ENCODE measurements at regions not wholly inside any gene's neighbourhood (a gene's known extent, or its start where the extent isn't known, plus 50 kb on each side); places are given as distances from the start of the nearest gene placed in this dataset.
A peak's percentile ranks its signal among the peaks of the same experiment; 100 is the strongest.

DNA sequence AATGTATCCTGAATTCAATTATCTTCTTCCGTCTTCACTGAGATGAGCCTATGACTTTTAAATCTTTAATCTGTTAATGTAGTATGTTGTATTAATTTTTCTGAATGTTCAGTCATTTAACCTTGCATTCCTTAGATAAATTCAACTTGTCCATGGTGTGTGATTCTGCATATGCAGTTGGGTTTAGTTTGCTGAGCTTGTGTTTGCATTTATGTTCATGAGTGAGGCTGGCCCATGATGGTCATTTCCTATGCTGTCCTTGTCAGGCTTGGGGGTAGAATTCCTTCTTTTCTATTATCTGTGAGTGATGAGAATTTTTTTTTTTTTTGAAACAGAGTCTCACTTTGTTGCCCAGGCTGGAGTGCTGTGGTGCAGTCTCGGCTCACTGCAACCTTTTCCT is 131.8 kb upstream of the COL5A1 start:
- Histone ChIP-seq H3K14ac (ENCODE audit: low read length in 2 of 2) (no peak overlapping the region), H3K9ac (ENCODE audit: low read length) (no peak overlapping the region), H2BK15ac (ENCODE audit: low read depth, poor library complexity, severe bottlenecking) (no peak overlapping the region), H3K4me3 (ENCODE audit: insufficient read depth in 1 of 2, low read depth in 1 of 2, low read length in 2 of 2) (no peak overlapping the region), H3K4me1 (ENCODE audit: control insufficient read depth, insufficient read depth, low read depth, low read length) (no peaks in the 10 kb centered on the region), H2AFZ (ENCODE audit: low read depth, low read length) (no peak overlapping the region), H4K91ac (ENCODE audit: low read length) (no peak overlapping the region), H2BK5ac (ENCODE audit: low read depth, low read length, poor library complexity, severe bottlenecking) (no peak overlapping the region), H3K27me3 (ENCODE audit: control insufficient read depth in 1 of 2, insufficient read depth in 1 of 2, low read length in 2 of 2) (no peaks in the 10 kb centered on the region), H2BK12ac (ENCODE audit: low read length in 2 of 2) (no peak overlapping the region), H3K18ac (ENCODE audit: low read depth in 1 of 2, low read length in 2 of 2) (no peak overlapping the region), H3K27ac (ENCODE audit: low read length, poor library complexity, severe bottlenecking) (no peak overlapping the region), H3K9me3 (ENCODE audit: control insufficient read depth, low read length) (peaks cover 2% of the 10 kb centered on the region), H3K4me2 (ENCODE audit: low read length, poor library complexity, severe bottlenecking) (no peak overlapping the region), H2BK120ac (ENCODE audit: low read depth, low read length) (no peak overlapping the region), H3K36me3 (ENCODE audit: control insufficient read depth in 1 of 2, insufficient read depth in 2 of 2, low read depth in 1 of 2, low read length in 2 of 2) (no peaks in the 10 kb centered on the region), H3K23ac (ENCODE audit: low read length in 2 of 2) (no peak overlapping the region), H3K4ac (ENCODE audit: low read depth in 1 of 2, low read length in 2 of 2) (no peak overlapping the region), H3K79me1 (replicated peaks; ENCODE audit: low read length, poor library complexity, severe bottlenecking) (no peaks in the 10 kb centered on the region), H4K8ac (ENCODE audit: low read length) (no peak overlapping the region), H2AK5ac (ENCODE audit: low read length, severe bottlenecking) (no peak overlapping the region)
- WGBS: 100% methylated on average over 1 of the region's 2 CpGs
- no peak for DNase-seq

DNA sequence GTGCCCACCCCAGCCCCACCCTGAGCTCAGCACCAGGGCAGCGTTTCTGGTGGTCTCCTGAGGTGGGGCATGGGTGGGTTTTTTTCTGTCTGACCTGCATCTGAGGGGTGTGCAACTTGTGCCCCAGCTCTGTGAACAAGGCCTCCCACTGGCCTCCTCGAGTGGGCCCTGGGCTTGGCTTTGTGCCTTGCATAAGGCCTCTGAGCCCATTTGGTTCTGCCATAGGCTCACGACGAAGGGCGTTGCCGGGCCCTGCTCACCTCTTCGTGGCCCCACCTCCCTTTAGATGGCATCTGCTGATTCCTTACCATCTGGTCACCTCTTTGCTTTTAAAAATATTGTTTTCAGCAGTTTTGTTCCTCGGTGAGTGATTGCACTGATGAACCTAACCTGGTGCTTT is 127.1 kb upstream of the COL5A1 start:
- Histone ChIP-seq H3K18ac (ENCODE audit: low read depth in 1 of 2, low read length in 2 of 2) (no peak overlapping the region), H3K27ac (ENCODE audit: low read length, poor library complexity, severe bottlenecking) (no peak overlapping the region), H3K9me3 (ENCODE audit: control insufficient read depth, low read length) (peaks cover 2% of the 10 kb centered on the region), H4K91ac (ENCODE audit: low read length) (no peak overlapping the region), H2BK5ac (ENCODE audit: low read depth, low read length, poor library complexity, severe bottlenecking) (no peak overlapping the region), H3K27me3 (ENCODE audit: control insufficient read depth in 1 of 2, insufficient read depth in 1 of 2, low read length in 2 of 2) (no peaks in the 10 kb centered on the region), H3K4ac (ENCODE audit: low read depth in 1 of 2, low read length in 2 of 2) (no peak overlapping the region), H3K23ac (ENCODE audit: low read length in 2 of 2) (no peak overlapping the region), H3K4me2 (ENCODE audit: low read length, poor library complexity, severe bottlenecking) (no peak overlapping the region), H2AFZ (ENCODE audit: low read depth, low read length) (no peak overlapping the region), H3K14ac (ENCODE audit: low read length in 2 of 2) (no peak overlapping the region), H2BK120ac (ENCODE audit: low read depth, low read length) (no peak overlapping the region), H3K79me1 (replicated peaks; ENCODE audit: low read length, poor library complexity, severe bottlenecking) (no peaks in the 10 kb centered on the region), H2BK15ac (ENCODE audit: low read depth, poor library complexity, severe bottlenecking) (no peak overlapping the region), H3K36me3 (ENCODE audit: control insufficient read depth in 1 of 2, insufficient read depth in 2 of 2, low read depth in 1 of 2, low read length in 2 of 2) (no peaks in the 10 kb centered on the region), H2BK12ac (ENCODE audit: low read length in 2 of 2) (no peak overlapping the region), H3K4me1 (ENCODE audit: control insufficient read depth, insufficient read depth, low read depth, low read length) (peaks cover 7% of the 10 kb centered on the region), H3K9ac (ENCODE audit: low read length) (no peak overlapping the region), H2AK5ac (ENCODE audit: low read length, severe bottlenecking) (no peak overlapping the region), H4K8ac (ENCODE audit: low read length) (no peak overlapping the region), H3K4me3 (ENCODE audit: insufficient read depth in 1 of 2, low read depth in 1 of 2, low read length in 2 of 2) (no peak overlapping the region)
- DNase-seq: no peak
- 92% methylated on average over 8 of the region's 8 CpGs for WGBS

DNA sequence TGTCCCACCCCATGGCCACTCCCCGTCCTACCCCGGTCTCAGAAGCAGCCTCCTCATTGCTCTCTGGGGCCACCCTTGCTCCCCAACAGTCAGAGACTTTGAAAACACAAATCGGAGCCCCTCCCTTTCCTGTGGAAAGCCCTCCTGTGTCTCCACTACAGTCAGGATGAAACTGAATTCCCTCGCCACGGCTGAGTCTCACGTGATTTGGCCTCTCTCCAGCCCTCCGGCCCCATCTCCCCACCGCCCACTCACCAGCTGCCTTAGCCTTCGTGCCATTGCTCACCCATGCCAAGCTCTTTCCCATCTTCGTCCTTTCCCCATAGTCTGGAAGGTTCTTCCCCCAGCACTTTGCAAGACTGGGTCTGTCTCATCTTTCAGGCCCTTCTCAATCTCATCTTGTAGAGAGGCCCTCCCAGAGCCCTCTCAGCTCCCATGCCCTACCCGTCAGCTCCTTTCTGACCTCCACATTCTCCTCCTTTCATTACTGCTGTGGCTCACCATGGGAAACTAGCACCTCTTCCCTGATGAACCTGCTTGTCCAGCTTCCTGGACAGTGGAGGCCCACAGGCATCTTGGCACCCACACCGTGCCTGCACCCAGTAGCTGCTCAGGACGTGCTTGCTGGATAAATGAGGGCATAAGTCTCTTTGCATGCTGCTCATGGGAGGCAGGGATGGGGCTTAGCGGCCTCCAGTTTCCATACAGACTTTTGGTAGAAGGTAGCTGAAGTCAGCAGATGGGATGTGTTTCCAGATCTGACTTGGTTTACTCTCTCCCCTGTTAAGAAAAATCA is 126.4 kb upstream of the COL5A1 start:
- Histone ChIP-seq H3K4ac (ENCODE audit: low read depth in 1 of 2, low read length in 2 of 2) (no peak overlapping the region), H2BK15ac (ENCODE audit: low read depth, poor library complexity, severe bottlenecking) (peak overlapping the region; percentile 9), H3K9me3 (ENCODE audit: control insufficient read depth, low read length) (peaks cover 2% of the 10 kb centered on the region), H2AK5ac (ENCODE audit: low read length, severe bottlenecking) (peak overlapping the region; percentile 17), H3K79me1 (replicated peaks; ENCODE audit: low read length, poor library complexity, severe bottlenecking) (no peaks in the 10 kb centered on the region), H4K91ac (ENCODE audit: low read length) (no peak overlapping the region), H3K18ac (ENCODE audit: low read depth in 1 of 2, low read length in 2 of 2) (no peak overlapping the region), H2BK12ac (ENCODE audit: low read length in 2 of 2) (peak overlapping the region in 1 of 2 experiments; percentile 51), H3K4me3 (ENCODE audit: insufficient read depth in 1 of 2, low read depth in 1 of 2, low read length in 2 of 2) (no peak overlapping the region), H3K36me3 (ENCODE audit: control insufficient read depth in 1 of 2, insufficient read depth in 2 of 2, low read depth in 1 of 2, low read length in 2 of 2) (no peaks in the 10 kb centered on the region), H2BK5ac (ENCODE audit: low read depth, low read length, poor library complexity, severe bottlenecking) (no peak overlapping the region), H3K27ac (ENCODE audit: low read length, poor library complexity, severe bottlenecking) (no peak overlapping the region), H2AFZ (ENCODE audit: low read depth, low read length) (no peak overlapping the region), H3K9ac (ENCODE audit: low read length) (no peak overlapping the region), H3K4me1 (ENCODE audit: control insufficient read depth, insufficient read depth, low read depth, low read length) (peaks cover 8% of the 10 kb centered on the region), H2BK120ac (ENCODE audit: low read depth, low read length) (no peak overlapping the region), H3K23ac (ENCODE audit: low read length in 2 of 2) (no peak overlapping the region), H3K14ac (ENCODE audit: low read length in 2 of 2) (peak overlapping the region in 1 of 2 experiments; percentile 56), H3K4me2 (ENCODE audit: low read length, poor library complexity, severe bottlenecking) (no peak overlapping the region), H4K8ac (ENCODE audit: low read length) (no peak overlapping the region), H3K27me3 (ENCODE audit: control insufficient read depth in 1 of 2, insufficient read depth in 1 of 2, low read length in 2 of 2) (no peaks in the 10 kb centered on the region)
- DNase-seq: no peak
- 95% methylated on average over 14 of the region's 14 CpGs for WGBS

- no peaks in the 10 kb centered on the region for H3K79me1 ChIP-seq (replicated peaks; ENCODE audit: low read length, poor library complexity, severe bottlenecking)
- no peak overlapping the region for H3K18ac ChIP-seq (ENCODE audit: low read depth in 1 of 2, low read length in 2 of 2)
- H3K4me1 ChIP-seq (ENCODE audit: control insufficient read depth, insufficient read depth, low read depth, low read length): peaks cover 8% of the 10 kb centered on the region
- H4K8ac ChIP-seq (ENCODE audit: low read length): no peak overlapping the region
- H2BK15ac ChIP-seq (ENCODE audit: low read depth, poor library complexity, severe bottlenecking): no peak overlapping the region
- 96% methylated on average over 4 of the region's 5 CpGs for WGBS
- no peak overlapping the region for H3K4me2 ChIP-seq (ENCODE audit: low read length, poor library complexity, severe bottlenecking)
- H2BK120ac ChIP-seq (ENCODE audit: low read depth, low read length): no peak overlapping the region
- no peak overlapping the region for H2AFZ ChIP-seq (ENCODE audit: low read depth, low read length)
- no peak overlapping the region for H3K14ac ChIP-seq (ENCODE audit: low read length in 2 of 2)
- H3K27ac ChIP-seq (ENCODE audit: low read length, poor library complexity, severe bottlenecking): no peak overlapping the region
- H3K4ac ChIP-seq (ENCODE audit: low read depth in 1 of 2, low read length in 2 of 2): no peak overlapping the region
- no peak overlapping the region for H4K91ac ChIP-seq (ENCODE audit: low read length)
- no peak overlapping the region for H3K9ac ChIP-seq (ENCODE audit: low read length)
- no peak overlapping the region for H2BK5ac ChIP-seq (ENCODE audit: low read depth, low read length, poor library complexity, severe bottlenecking)
- H3K4me3 ChIP-seq (ENCODE audit: insufficient read depth in 1 of 2, low read depth in 1 of 2, low read length in 2 of 2): no peak overlapping the region
- peaks cover 2% of the 10 kb centered on the region for H3K9me3 ChIP-seq (ENCODE audit: control insufficient read depth, low read length)
- H3K27me3 ChIP-seq (ENCODE audit: control insufficient read depth in 1 of 2, insufficient read depth in 1 of 2, low read length in 2 of 2): no peaks in the 10 kb centered on the region
- no peaks in the 10 kb centered on the region for H3K36me3 ChIP-seq (ENCODE audit: control insufficient read depth in 1 of 2, insufficient read depth in 2 of 2, low read depth in 1 of 2, low read length in 2 of 2)
- no peak overlapping the region for H3K23ac ChIP-seq (ENCODE audit: low read length in 2 of 2)
- H2AK5ac ChIP-seq (ENCODE audit: low read length, severe bottlenecking): peak overlapping the region; percentile 17
- no peak overlapping the region for H2BK12ac ChIP-seq (ENCODE audit: low read length in 2 of 2)
- DNase-seq: no peak
Measured at GRCh38 chr9:134516464-134516863, 125.1 kb upstream of the COL5A1 start.
